Astrocyte of the hippocampus (primary cell): ENCODE measurements at regions not wholly inside any gene's neighbourhood (a gene's known extent, or its start where the extent isn't known, plus 50 kb on each side); places are given as distances from the start of the nearest gene placed in this dataset.

Experiments used
- DNase-seq: peaks from one replicate; pipeline ENCODE4 v3.0.0; 2011; ENCODE audit warnings: low read depth, low spot score

GRCh38 chr14:60563113-60563512, 54.2 kb downstream of the SIX6 start:
- DNase-seq: peak; percentile 47

GRCh38 chr14:60565211-60565610, 56.3 kb downstream of the SIX6 start:
- DNase-seq: peak; percentile 89

GRCh38 chr14:60566101-60566500, 57.2 kb downstream of the SIX6 start:
- no peak for DNase-seq

GRCh38 chr14:60573943-60574495, 65.1 kb downstream of the SIX6 start:
- DNase-seq: no peak

- no peak for DNase-seq
Observed at GRCh38 chr14:60575008-60575407, 66.1 kb downstream of the SIX6 start.

- DNase-seq: no peak
Observed at GRCh38 chr14:60585676-60586075, 63.6 kb downstream of the SIX1 start.

GRCh38 chr14:60589442-60589841, 59.8 kb downstream of the SIX1 start:
- no peak for DNase-seq

GRCh38 chr14:60590991-60591414, 58.3 kb downstream of the SIX1 start:
- DNase-seq: peak; percentile 17
